A172 (cell line): ENCODE measurements at regions not wholly inside any gene's neighbourhood (a gene's known extent, or its start where the extent isn't known, plus 50 kb on each side); places are given as distances from the start of the nearest gene placed in this dataset.

Experiments used
- DNase-seq: peaks from one replicate; pipeline ENCODE4 v3.0.0-alpha.2; 2015; ENCODE audit warnings: low spot score

GRCh38 chr16:87246269-87247065, 70.7 kb downstream of the C16orf95 start:
- DNase-seq, result no peak

GRCh38 chr16:87248714-87249113, 68.5 kb downstream of the C16orf95 start:
- no peak for DNase-seq

GRCh38 chr16:87249425-87249824, 67.8 kb downstream of the C16orf95 start:
- no peak for DNase-seq

GRCh38 chr16:87250431-87250960, 66.7 kb downstream of the C16orf95 start:
- DNase-seq, result no peak

GRCh38 chr16:87252269-87252970, 64.8 kb downstream of the C16orf95 start:
- peak; percentile 35 for DNase-seq
